ENCODE measurements at regions not wholly inside any gene's neighbourhood (a gene's known extent, or its start where the extent isn't known, plus 50 kb on each side); places are given as distances from the start of the nearest gene placed in this dataset.
A peak's percentile ranks its signal among the peaks of the same experiment; 100 is the strongest.
"Not testable (repeated sequence)": the region's sequence is repeated elsewhere in the genome, so short reads cannot be mapped to it uniquely, and the experiment has no call there.

- DNase-seq (ENCODE audit: low read depth) = peak; percentile 57
Measured at GRCh38 chr6:18595774-18596530, 208.8 kb downstream of the RNF144B start.

- no peak for DNase-seq (ENCODE audit: low read depth)
Measured at GRCh38 chr6:18596531-18596835, 209.3 kb downstream of the RNF144B start.

GRCh38 chr6:18598551-18599264, 211.6 kb downstream of the RNF144B start:
- DNase-seq (ENCODE audit: low read depth) = no peak

- no peak for DNase-seq (ENCODE audit: low read depth)
Measured at GRCh38 chr6:18600255-18600654, 213.1 kb downstream of the RNF144B start.

- DNase-seq (ENCODE audit: low read depth) = no peak
Measured at GRCh38 chr6:18601516-18602020, 214.4 kb downstream of the RNF144B start.

- no peak for DNase-seq (ENCODE audit: low read depth)
Measured at GRCh38 chr6:18602931-18603330, 215.8 kb downstream of the RNF144B start.

- DNase-seq (ENCODE audit: low read depth) = no peak
Measured at GRCh38 chr6:18603361-18603760, 216.2 kb downstream of the RNF144B start.

GRCh38 chr6:18605841-18606240, 218.7 kb downstream of the RNF144B start:
- DNase-seq (ENCODE audit: low read depth) = no peak

GRCh38 chr6:18609715-18610114, 222.6 kb downstream of the RNF144B start:
- DNase-seq (ENCODE audit: low read depth) = no peak

GRCh38 chr6:18613319-18613925, 226.3 kb downstream of the RNF144B start:
- no peak for DNase-seq (ENCODE audit: low read depth)

- no peak for DNase-seq (ENCODE audit: low read depth)
Measured at GRCh38 chr6:18629571-18629970, 242.4 kb downstream of the RNF144B start.

- DNase-seq (ENCODE audit: low read depth) = peak; percentile 30
Measured at GRCh38 chr6:18632670-18633410, 245.7 kb downstream of the RNF144B start.

GRCh38 chr6:18634912-18635311, 247.8 kb downstream of the RNF144B start:
- DNase-seq (ENCODE audit: low read depth) = no peak

GRCh38 chr6:18640134-18640533, 253.0 kb downstream of the RNF144B start:
- no peak for DNase-seq (ENCODE audit: low read depth)

GRCh38 chr6:18640754-18641153, 253.6 kb downstream of the RNF144B start:
- DNase-seq (ENCODE audit: low read depth) = no peak

GRCh38 chr6:18654821-18655220, 267.7 kb downstream of the RNF144B start:
- DNase-seq (ENCODE audit: low read depth) = no peak

GRCh38 chr6:18656506-18656905, 269.4 kb downstream of the RNF144B start:
- DNase-seq (ENCODE audit: low read depth) = no peak

- DNase-seq (ENCODE audit: low read depth) = not testable (repeated sequence)
Measured at GRCh38 chr6:18659994-18660393, 272.8 kb downstream of the RNF144B start.

- DNase-seq (ENCODE audit: low read depth) = no peak
Measured at GRCh38 chr6:18663011-18663410, 275.9 kb downstream of the RNF144B start.

- no peak for DNase-seq (ENCODE audit: low read depth)
Measured at GRCh38 chr6:18664401-18664800, 277.3 kb downstream of the RNF144B start.

GRCh38 chr6:18667612-18668011, 280.5 kb downstream of the RNF144B start:
- no peak for DNase-seq (ENCODE audit: low read depth)

GRCh38 chr6:18668994-18669393, 281.8 kb downstream of the RNF144B start:
- no peak for DNase-seq (ENCODE audit: low read depth)

Data from EH (cell line).